Peyer's patch (tissue), 4 donors: ENCODE measurements at regions not wholly inside any gene's neighbourhood (a gene's known extent, or its start where the extent isn't known, plus 50 kb on each side); places are given as distances from the start of the nearest gene placed in this dataset.

Source experiments
- CTCF ChIP-seq, 6 experiments: fragments of 450-650 bp in 4 of 6; fragments of 200-600 bp in 2 of 6; sonication (generic) in 1 of 6; IDR thresholded peaks; one replicate each; pipeline ENCODE4 v1.5.1; 2017 to 2019; ENCODE audit warnings: antibody characterized with exemption in 6 of 6, mild to moderate bottlenecking in 3 of 6, moderate library complexity in 1 of 6
- POLR2A ChIP-seq, 2 donors: fragments of 450-650 bp; IDR thresholded peaks; one replicate each; pipeline ENCODE4 v1.5.1; 2017; ENCODE audit warnings: antibody characterized with exemption in 2 of 2, mild to moderate bottlenecking in 2 of 2, moderate library complexity in 2 of 2

GRCh38 chr2:39902103-39902502 lies 123.0 kb upstream of the THUMPD2 start:
- TF ChIP-seq POLR2A (IDR thresholded peaks at IDR 0.05), result no peak
- TF ChIP-seq CTCF (IDR thresholded peaks at IDR 0.05), result no peak
